ENCODE measurements at regions not wholly inside any gene's neighbourhood (a gene's known extent, or its start where the extent isn't known, plus 50 kb on each side); places are given as distances from the start of the nearest gene placed in this dataset.
"Not testable (repeated sequence)": the region's sequence is repeated elsewhere in the genome, so short reads cannot be mapped to it uniquely, and the experiment has no call there.

- H3K27me3 ChIP-seq (ENCODE audit: insufficient read depth, low read depth); H3K9me2 ChIP-seq (ENCODE audit: insufficient read depth); H3K79me2 ChIP-seq (ENCODE audit: low read depth); H3K36me3 ChIP-seq (ENCODE audit: low read depth); H3F3A ChIP-seq (ENCODE audit: insufficient read depth, low read depth); CTCF ChIA-PET; BruUV-seq (replicated peaks); H4K20me1 ChIP-seq (ENCODE audit: insufficient read depth); H2AFZ ChIP-seq; intact Hi-C loops (cut with micrococcal nuclease; ENCODE audit: unreplicated experiment); H3K4me2 ChIP-seq; DNase-seq; H3K9me3 ChIP-seq (ENCODE audit: insufficient read depth, low read depth); H3K27ac ChIP-seq; H3K4me1 ChIP-seq (replicated peaks; ENCODE audit: insufficient read depth); POLR2A ChIA-PET (ENCODE audit: unreplicated experiment); H3K4me3 ChIP-seq: not testable (repeated sequence)
Observed at GRCh38 chr5:96168833-96169232, 207.2 kb upstream of the ELL2 start.

GRCh38 chr5:96159043-96159442 lies 197.4 kb upstream of the ELL2 start:
- no peaks in the 10 kb centered on the region for H3K9me3 ChIP-seq (ENCODE audit: insufficient read depth, low read depth)
- no peaks in the 10 kb centered on the region for H4K20me1 ChIP-seq (ENCODE audit: insufficient read depth)
- H3K79me2 ChIP-seq (ENCODE audit: low read depth): no peaks in the 10 kb centered on the region
- ChIA-PET POLR2A (ENCODE audit: unreplicated experiment) (no interaction called here), CTCF (no interaction called here)
- no peak overlapping the region for H3K4me2 ChIP-seq
- no peaks in the 10 kb centered on the region for H3K27me3 ChIP-seq (ENCODE audit: insufficient read depth, low read depth)
- H3K4me3 ChIP-seq: no peak overlapping the region
- no peak overlapping the region for H2AFZ ChIP-seq
- H3K9me2 ChIP-seq (ENCODE audit: insufficient read depth): no peaks in the 10 kb centered on the region
- BruUV-seq (replicated peaks): no TSS peak
- TF ChIP-seq EZH2 (IDR thresholded peaks at IDR 0.05; ENCODE audit: low read depth): no peak
- no peak for TF ChIP-seq CTCF (conservative IDR thresholded peaks at IDR 0.05)
- no peaks in the 10 kb centered on the region for H3K36me3 ChIP-seq (ENCODE audit: low read depth)
- H3F3A ChIP-seq (ENCODE audit: insufficient read depth, low read depth): 0 out of 2 replicates have a peak, but pooled peaks cover 12% of the 10 kb centered on the region
- no peak overlapping the region for H3K27ac ChIP-seq
- intact Hi-C loops (cut with micrococcal nuclease; ENCODE audit: unreplicated experiment): loop anchor here (5.0 to 10.0 kb wide), 2 partner anchors 98 to 274 kb away; no protein-coding TSS in a partner anchor
- no peak for DNase-seq
- peaks cover 13% of the 10 kb centered on the region; the same call in 1 of the 2 replicates for H3K4me1 ChIP-seq (replicated peaks; ENCODE audit: insufficient read depth)

- intact Hi-C loops (cut with micrococcal nuclease; ENCODE audit: unreplicated experiment): loop anchor here (5.0 to 10.0 kb wide), 2 partner anchors 99 to 273 kb away; no protein-coding TSS in a partner anchor
- BruUV-seq (replicated peaks): no TSS peak
- POLR2A ChIA-PET (ENCODE audit: unreplicated experiment): no interaction called here
- DNase-seq: peak in 1 of 2 experiments; percentile 63
- H3K4me1 ChIP-seq (replicated peaks; ENCODE audit: insufficient read depth): peaks cover 13% of the 10 kb centered on the region; the same call in 1 of the 2 replicates
- H3K4me3 ChIP-seq: no peak overlapping the region
- CTCF ChIA-PET: no interaction called here
- H3K79me2 ChIP-seq (ENCODE audit: low read depth): no peaks in the 10 kb centered on the region
- TF ChIP-seq EZH2 (IDR thresholded peaks at IDR 0.05; ENCODE audit: low read depth): no peak
- TF ChIP-seq CTCF (conservative IDR thresholded peaks at IDR 0.05): no peak
- no peaks in the 10 kb centered on the region for H3K27me3 ChIP-seq (ENCODE audit: insufficient read depth, low read depth)
- no peak overlapping the region for H2AFZ ChIP-seq
- H3K9me3 ChIP-seq (ENCODE audit: insufficient read depth, low read depth): no peaks in the 10 kb centered on the region
- no peaks in the 10 kb centered on the region for H3K9me2 ChIP-seq (ENCODE audit: insufficient read depth)
- H3F3A ChIP-seq (ENCODE audit: insufficient read depth, low read depth): 0 out of 2 replicates have a peak, but pooled peaks cover 12% of the 10 kb centered on the region
- H3K36me3 ChIP-seq (ENCODE audit: low read depth): no peaks in the 10 kb centered on the region
- H4K20me1 ChIP-seq (ENCODE audit: insufficient read depth): no peaks in the 10 kb centered on the region
- no peak overlapping the region for H3K27ac ChIP-seq
- 0 out of 2 replicates have a peak overlapping the region, but pooled peaks have one; percentile 6 for H3K4me2 ChIP-seq
Observed at GRCh38 chr5:96157841-96158291, 196.2 kb upstream of the ELL2 start.
